Hypothalamus (tissue), 51 donors: ENCODE measurements at regions not wholly inside any gene's neighbourhood (a gene's known extent, or its start where the extent isn't known, plus 50 kb on each side); places are given as distances from the start of the nearest gene placed in this dataset.

Source experiments
- DNase-seq, 51 donors: peaks; one replicate each; lab custom pipeline; 2025; lab: John Stamatoyannopoulos, UW

- DNase-seq: no peak
These were observed 155.3 kb upstream of the PKDCC start for GRCh38 chr2:41892476-41892875.

GRCh38 chr2:41894563-41895333 is 153.1 kb upstream of the PKDCC start:
- no peak for DNase-seq

GRCh38 chr2:41895334-41895664 is 152.5 kb upstream of the PKDCC start:
- no peak for DNase-seq

GRCh38 chr2:41896186-41896846 is 151.5 kb upstream of the PKDCC start:
- no peak for DNase-seq

- no peak for DNase-seq
These were observed 148.6 kb upstream of the PKDCC start for GRCh38 chr2:41899189-41899588.

GRCh38 chr2:41900101-41900577 is 147.7 kb upstream of the PKDCC start:
- no peak for DNase-seq

GRCh38 chr2:41902897-41903296 is 144.9 kb upstream of the PKDCC start:
- DNase-seq: no peak

- DNase-seq: no peak
These were observed 144.2 kb upstream of the PKDCC start for GRCh38 chr2:41903474-41904135.

- no peak for DNase-seq
These were observed 143.4 kb upstream of the PKDCC start for GRCh38 chr2:41904459-41904858.

- DNase-seq: no peak
These were observed 142.1 kb upstream of the PKDCC start for GRCh38 chr2:41905597-41906337.

GRCh38 chr2:41906338-41906725 is 141.5 kb upstream of the PKDCC start:
- DNase-seq: no peak

- no peak for DNase-seq
These were observed 140.7 kb upstream of the PKDCC start for GRCh38 chr2:41907141-41907540.

GRCh38 chr2:41907771-41908207 is 140.0 kb upstream of the PKDCC start:
- no peak for DNase-seq

GRCh38 chr2:41908349-41908748 is 139.5 kb upstream of the PKDCC start:
- DNase-seq: no peak

GRCh38 chr2:41909584-41909983 is 138.2 kb upstream of the PKDCC start:
- no peak for DNase-seq

- no peak for DNase-seq
These were observed 137.7 kb upstream of the PKDCC start for GRCh38 chr2:41910126-41910525.

- DNase-seq: no peak
These were observed 136.8 kb upstream of the PKDCC start for GRCh38 chr2:41911033-41911432.

GRCh38 chr2:41912337-41912736 is 135.5 kb upstream of the PKDCC start:
- no peak for DNase-seq

GRCh38 chr2:41912776-41913175 is 135.0 kb upstream of the PKDCC start:
- DNase-seq: no peak

GRCh38 chr2:41913311-41913710 is 134.5 kb upstream of the PKDCC start:
- DNase-seq: no peak
